Left cardiac atrium (tissue), 4 donors: ENCODE measurements at regions not wholly inside any gene's neighbourhood (a gene's known extent, or its start where the extent isn't known, plus 50 kb on each side); places are given as distances from the start of the nearest gene placed in this dataset.
A peak's percentile ranks its signal among the peaks of the same experiment; 100 is the strongest.
"Not testable (repeated sequence)": the region's sequence is repeated elsewhere in the genome, so short reads cannot be mapped to it uniquely, and the experiment has no call there.

Experiments used
- ATAC-seq, 2 donors: fragments of 200-7000 bp; cut with Tn5 transposase; one replicate each; pipeline ENCODE4 v1.9.1; 2020; ENCODE audit warnings: mild to moderate bottlenecking in 2 of 2, moderate library complexity in 2 of 2
- DNase-seq: peaks from one replicate; pipeline ENCODE4 v3.0.0-alpha.2; 2020
- intact Hi-C, 2 donors: fragments of 100-400 bp; cut with DNase I; formaldehyde crosslinking; loops; one replicate each; pipeline versions ENCODE4 v1.14.1 to v1.15.1; 2022 to 2023
- donor health status: DM: no; HTN: yes; CAD: no.
- donor health status: DM: no; HTN: yes; CAD: no; lungs with severe emphysema.
- donor health status: DM: yes; HTN: yes; CAD: no.
- donor health status: Dilated cardiomyopathy.

- DNase-seq, ATAC-seq: not testable (repeated sequence)
- intact Hi-C loops: loop anchor here (5.0 kb wide), 1 partner anchor 183 kb away; no protein-coding TSS in a partner anchor
Observed at GRCh38 chr4:23080171-23080570, 387.4 kb downstream of the GBA3 start.

- intact Hi-C loops: no loop called here
- no peak for ATAC-seq
- DNase-seq: no peak
Observed at GRCh38 chr4:23070848-23071570, 378.3 kb downstream of the GBA3 start.

- intact Hi-C loops: no loop called here
- DNase-seq (no peak), ATAC-seq (no peak)
Observed at GRCh38 chr4:23068756-23069155, 376.0 kb downstream of the GBA3 start.

- DNase-seq: no peak
- no peak for ATAC-seq
- intact Hi-C loops: no loop called here
Observed at GRCh38 chr4:23068287-23068686, 375.6 kb downstream of the GBA3 start.

GRCh38 chr4:23062188-23062587 is 369.5 kb downstream of the GBA3 start:
- intact Hi-C loops: no loop called here
- ATAC-seq (no peak), DNase-seq (no peak)

GRCh38 chr4:23061431-23061830 is 368.7 kb downstream of the GBA3 start:
- intact Hi-C loops: no loop called here
- no peak for ATAC-seq
- DNase-seq: no peak

GRCh38 chr4:23060776-23061175 is 368.0 kb downstream of the GBA3 start:
- ATAC-seq (no peak), DNase-seq (no peak)
- intact Hi-C loops: no loop called here

- ATAC-seq: no peak
- intact Hi-C loops: no loop called here
- no peak for DNase-seq
Observed at GRCh38 chr4:23058165-23058776, 365.5 kb downstream of the GBA3 start.

- ATAC-seq (no peak), DNase-seq (no peak)
- intact Hi-C loops: no loop called here
Observed at GRCh38 chr4:23041501-23041900, 348.8 kb downstream of the GBA3 start.

- DNase-seq (no peak), ATAC-seq (no peak)
- intact Hi-C loops: no loop called here
Observed at GRCh38 chr4:23040539-23040938, 347.8 kb downstream of the GBA3 start.

- ATAC-seq: no peak
- no peak for DNase-seq
- intact Hi-C loops: no loop called here
Observed at GRCh38 chr4:23039818-23040217, 347.1 kb downstream of the GBA3 start.

- DNase-seq: no peak
- intact Hi-C loops: no loop called here
Observed at GRCh38 chr4:23038626-23039491, 346.1 kb downstream of the GBA3 start.

GRCh38 chr4:23036921-23037495 is 344.3 kb downstream of the GBA3 start:
- DNase-seq (no peak), ATAC-seq (no peak)

More at GRCh38 chr4:23038626-23039491, 346.1 kb downstream of the GBA3 start:
- no peak for ATAC-seq

GRCh38 chr4:23036503-23036902 is 343.8 kb downstream of the GBA3 start:
- DNase-seq (no peak), ATAC-seq (no peak)
- intact Hi-C loops: no loop called here

More at GRCh38 chr4:23036921-23037495, 344.3 kb downstream of the GBA3 start:
- intact Hi-C loops: no loop called here

- intact Hi-C loops: no loop called here
- DNase-seq: no peak
- no peak for ATAC-seq
Observed at GRCh38 chr4:23035521-23036056, 342.9 kb downstream of the GBA3 start.

GRCh38 chr4:23034731-23035130 is 342.0 kb downstream of the GBA3 start:
- DNase-seq (no peak), ATAC-seq (no peak)
- intact Hi-C loops: no loop called here

GRCh38 chr4:23033796-23034195 is 341.1 kb downstream of the GBA3 start:
- ATAC-seq (peak in 1 of 2 donors; percentile 41), DNase-seq (no peak)
- intact Hi-C loops: no loop called here

GRCh38 chr4:23028875-23029274 is 336.1 kb downstream of the GBA3 start:
- DNase-seq (no peak), ATAC-seq (no peak)
- intact Hi-C loops: no loop called here

- no peak for DNase-seq
- ATAC-seq: no peak
- intact Hi-C loops: no loop called here
Observed at GRCh38 chr4:23023666-23024065, 330.9 kb downstream of the GBA3 start.
